ENCODE measurements at regions not wholly inside any gene's neighbourhood (a gene's known extent, or its start where the extent isn't known, plus 50 kb on each side); places are given as distances from the start of the nearest gene placed in this dataset.

GRCh38 chr3:124510290-124510689 lies 220.0 kb upstream of the UMPS start:
- H3K27me3 ChIP-seq (ENCODE audit: insufficient read depth, low read depth) = no peaks in the 10 kb centered on the region

GRCh38 chr3:124512881-124513609 lies 217.2 kb upstream of the UMPS start:
- Histone ChIP-seq H3K79me2 (ENCODE audit: insufficient read depth, low read depth) (no peaks in the 10 kb centered on the region), H3K4me1 (ENCODE audit: low read depth, poor library complexity, severe bottlenecking) (no peaks in the 10 kb centered on the region), H4K20me1 (ENCODE audit: insufficient read depth) (no peaks in the 10 kb centered on the region), H3K4me2 (no peak overlapping the region), H3K36me3 (ENCODE audit: insufficient read depth) (no peaks in the 10 kb centered on the region), H3K4me3 (IDR thresholded peaks at IDR 0.05; ENCODE audit: insufficient read depth, low read depth, low read length) (no peak overlapping the region), H3K9ac (no peak overlapping the region), H3K27ac (no peak overlapping the region), H2AFZ (ENCODE audit: low read depth) (no peak overlapping the region), H3K27me3 (ENCODE audit: insufficient read depth, low read depth) (no peaks in the 10 kb centered on the region)
- no peak for TF ChIP-seq CTCF (conservative IDR thresholded peaks at IDR 0.05; ENCODE audit: low read depth, low read length)

More at GRCh38 chr3:124510290-124510689, 220.0 kb upstream of the UMPS start:
- Histone ChIP-seq H3K79me2 (ENCODE audit: insufficient read depth, low read depth) (no peaks in the 10 kb centered on the region), H3K4me1 (ENCODE audit: low read depth, poor library complexity, severe bottlenecking) (no peaks in the 10 kb centered on the region), H2AFZ (ENCODE audit: low read depth) (no peak overlapping the region), H3K36me3 (ENCODE audit: insufficient read depth) (no peaks in the 10 kb centered on the region), H3K4me3 (IDR thresholded peaks at IDR 0.05; ENCODE audit: insufficient read depth, low read depth, low read length) (no peak overlapping the region), H3K9ac (no peak overlapping the region), H3K27ac (no peak overlapping the region), H4K20me1 (ENCODE audit: insufficient read depth) (no peaks in the 10 kb centered on the region), H3K4me2 (no peak overlapping the region)
- no peak for TF ChIP-seq CTCF (conservative IDR thresholded peaks at IDR 0.05; ENCODE audit: low read depth, low read length)

- H3K27ac ChIP-seq = no peak overlapping the region
Observed at GRCh38 chr3:124513610-124513997, 216.6 kb upstream of the UMPS start.

GRCh38 chr3:124514683-124515082 lies 215.6 kb upstream of the UMPS start:
- H3K27ac ChIP-seq = no peak overlapping the region
- TF ChIP-seq CTCF (conservative IDR thresholded peaks at IDR 0.05; ENCODE audit: low read depth, low read length) = no peak
- H3K9ac ChIP-seq = no peak overlapping the region
- H3K27me3 ChIP-seq (ENCODE audit: insufficient read depth, low read depth) = no peaks in the 10 kb centered on the region
- H3K4me3 ChIP-seq (IDR thresholded peaks at IDR 0.05; ENCODE audit: insufficient read depth, low read depth, low read length) = no peak overlapping the region
- no peak overlapping the region for H3K4me2 ChIP-seq
- H2AFZ ChIP-seq (ENCODE audit: low read depth) = no peak overlapping the region
- no peaks in the 10 kb centered on the region for H3K4me1 ChIP-seq (ENCODE audit: low read depth, poor library complexity, severe bottlenecking)
- H3K79me2 ChIP-seq (ENCODE audit: insufficient read depth, low read depth) = no peaks in the 10 kb centered on the region
- H3K36me3 ChIP-seq (ENCODE audit: insufficient read depth) = no peaks in the 10 kb centered on the region
- H4K20me1 ChIP-seq (ENCODE audit: insufficient read depth) = no peaks in the 10 kb centered on the region

More at GRCh38 chr3:124513610-124513997, 216.6 kb upstream of the UMPS start:
- Histone ChIP-seq H3K9ac (no peak overlapping the region), H4K20me1 (ENCODE audit: insufficient read depth) (no peaks in the 10 kb centered on the region), H3K4me1 (ENCODE audit: low read depth, poor library complexity, severe bottlenecking) (no peaks in the 10 kb centered on the region), H3K79me2 (ENCODE audit: insufficient read depth, low read depth) (no peaks in the 10 kb centered on the region), H2AFZ (ENCODE audit: low read depth) (no peak overlapping the region), H3K4me2 (no peak overlapping the region), H3K4me3 (IDR thresholded peaks at IDR 0.05; ENCODE audit: insufficient read depth, low read depth, low read length) (no peak overlapping the region), H3K27me3 (ENCODE audit: insufficient read depth, low read depth) (no peaks in the 10 kb centered on the region), H3K36me3 (ENCODE audit: insufficient read depth) (no peaks in the 10 kb centered on the region)
- no peak for TF ChIP-seq CTCF (conservative IDR thresholded peaks at IDR 0.05; ENCODE audit: low read depth, low read length)

All from KMS-11 (cell line).